Nephron (organoid): ENCODE measurements at regions not wholly inside any gene's neighbourhood (a gene's known extent, or its start where the extent isn't known, plus 50 kb on each side); places are given as distances from the start of the nearest gene placed in this dataset.

Source experiments
- H3K27ac Mint-ChIP-seq, 3 experiments: 2 replicates each; pipeline ENCODE4 v1.8.0; 2020; ENCODE audit warnings: mixed read lengths in 3 of 3, mild to moderate bottlenecking in 2 of 3, moderate library complexity in 1 of 3
- H3K27me3 Mint-ChIP-seq: 2 replicates; pipeline ENCODE4 v1.8.0; 2021; ENCODE audit warnings: low read depth, mild to moderate bottlenecking, moderate library complexity, mixed read lengths
- H3K36me3 Mint-ChIP-seq: 2 replicates; pipeline ENCODE4 v1.8.0; 2020; ENCODE audit warnings: low read depth, mixed read lengths
- H3K4me1 Mint-ChIP-seq: 2 replicates; pipeline ENCODE4 v1.8.0; 2020; ENCODE audit warnings: mixed read lengths
- H3K4me3 Mint-ChIP-seq, 3 experiments: 2 replicates each; pipeline ENCODE4 v1.8.0; 2020; ENCODE audit warnings: mild to moderate bottlenecking in 3 of 3, mixed read lengths in 3 of 3, moderate library complexity in 2 of 3
- H3K9me3 Mint-ChIP-seq: 2 replicates; pipeline ENCODE4 v1.8.0; 2020; ENCODE audit warnings: mixed read lengths
- CTCF ChIP-seq, 3 experiments: fragments of 200-600 bp; sonication (generic); IDR thresholded peaks; one replicate each; pipeline ENCODE4 v1.5.0; 2021; ENCODE audit warnings: antibody characterized with exemption in 3 of 3; ENCODE audit not compliant: unreplicated experiment in 3 of 3

DNA sequence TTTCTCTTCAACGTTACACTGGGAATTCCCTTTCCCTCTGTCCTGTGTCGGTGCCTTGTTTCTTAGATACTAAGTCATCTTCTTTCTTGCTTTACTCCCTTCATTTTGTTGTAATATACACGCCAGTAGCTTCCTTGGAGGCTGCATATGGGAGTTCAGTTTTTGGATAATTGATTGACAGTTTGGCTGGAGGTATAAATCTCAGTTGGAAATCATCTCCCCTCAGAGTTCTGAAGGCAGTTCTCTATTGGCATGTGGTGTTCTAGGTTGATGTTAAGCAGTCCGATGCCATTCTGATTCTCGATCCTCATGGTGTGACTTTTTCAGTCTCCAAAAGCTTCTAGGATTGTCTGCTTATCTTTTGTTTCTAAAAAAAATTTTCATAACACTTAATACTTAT lies 152.5 kb upstream of the GLI2 start:
- Mint-ChIP-seq H3K27ac (no peak overlapping the region), H3K4me1 (peaks cover 5% of the 10 kb centered on the region), H3K4me3 (no peak overlapping the region), H3K9me3 (peaks cover 7% of the 10 kb centered on the region), H3K27me3 (peaks cover 94% of the 10 kb centered on the region), H3K36me3 (no peaks in the 10 kb centered on the region)
- TF ChIP-seq CTCF (IDR thresholded peaks at IDR 0.05; ENCODE audit: unreplicated experiment in 3 of 3): no peak

- Mint-ChIP-seq H3K4me3 (no peak overlapping the region), H3K4me1 (peaks cover 6% of the 10 kb centered on the region), H3K27ac (no peak overlapping the region), H3K36me3 (no peaks in the 10 kb centered on the region), H3K9me3 (peaks cover 7% of the 10 kb centered on the region), H3K27me3 (peaks cover 95% of the 10 kb centered on the region)
- no peak for TF ChIP-seq CTCF (IDR thresholded peaks at IDR 0.05; ENCODE audit: unreplicated experiment in 3 of 3)
Observed at GRCh38 chr2:120583851-120584570, 151.7 kb upstream of the GLI2 start.

DNA sequence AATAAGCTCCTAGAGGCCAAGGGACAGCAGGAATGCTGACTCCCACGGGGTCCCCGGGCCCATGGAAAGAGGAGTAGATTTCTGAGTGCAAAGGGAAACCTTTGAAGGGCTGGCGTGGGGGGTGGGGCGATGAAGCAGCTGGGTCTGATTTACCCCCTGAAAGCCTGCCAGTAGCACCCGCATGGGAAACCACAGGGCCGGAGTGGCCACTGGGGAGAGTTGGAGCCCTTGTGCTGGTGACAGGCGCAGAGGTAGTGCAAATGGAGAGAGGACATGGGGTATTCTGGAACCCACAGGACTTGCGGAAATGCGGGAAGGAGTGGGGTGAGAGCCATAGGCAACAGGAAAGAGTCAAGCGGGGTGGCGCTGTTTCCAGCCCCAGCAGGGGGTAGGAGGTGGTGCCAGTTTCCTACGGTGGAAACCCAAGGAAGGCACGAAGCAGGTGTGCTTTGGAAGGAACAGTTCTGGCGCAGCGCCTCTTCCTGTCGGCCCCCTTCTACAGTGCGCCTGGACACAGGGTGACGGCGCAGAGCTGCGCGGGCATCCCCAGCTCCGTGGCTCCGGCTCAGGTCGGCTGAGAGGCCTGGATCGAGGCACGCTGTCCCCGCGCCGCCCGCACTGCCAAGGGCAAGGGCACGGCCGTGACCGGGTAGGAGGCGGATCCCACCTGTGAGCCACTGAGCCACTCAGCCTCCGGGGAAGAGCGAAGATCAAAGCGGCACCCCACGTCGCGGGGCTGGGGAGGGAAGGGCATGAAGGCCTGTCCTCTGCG lies 149.0 kb upstream of the GLI2 start:
- Mint-ChIP-seq H3K4me3 (peak overlapping the region; percentile 72 to 75 (median 74)), H3K9me3 (peaks cover 7% of the 10 kb centered on the region), H3K4me1 (peaks cover 14% of the 10 kb centered on the region), H3K27me3 (peaks cover 95% of the 10 kb centered on the region), H3K27ac (no peak overlapping the region), H3K36me3 (no peaks in the 10 kb centered on the region)
- TF ChIP-seq CTCF (IDR thresholded peaks at IDR 0.05; ENCODE audit: unreplicated experiment in 3 of 3): no peak

DNA sequence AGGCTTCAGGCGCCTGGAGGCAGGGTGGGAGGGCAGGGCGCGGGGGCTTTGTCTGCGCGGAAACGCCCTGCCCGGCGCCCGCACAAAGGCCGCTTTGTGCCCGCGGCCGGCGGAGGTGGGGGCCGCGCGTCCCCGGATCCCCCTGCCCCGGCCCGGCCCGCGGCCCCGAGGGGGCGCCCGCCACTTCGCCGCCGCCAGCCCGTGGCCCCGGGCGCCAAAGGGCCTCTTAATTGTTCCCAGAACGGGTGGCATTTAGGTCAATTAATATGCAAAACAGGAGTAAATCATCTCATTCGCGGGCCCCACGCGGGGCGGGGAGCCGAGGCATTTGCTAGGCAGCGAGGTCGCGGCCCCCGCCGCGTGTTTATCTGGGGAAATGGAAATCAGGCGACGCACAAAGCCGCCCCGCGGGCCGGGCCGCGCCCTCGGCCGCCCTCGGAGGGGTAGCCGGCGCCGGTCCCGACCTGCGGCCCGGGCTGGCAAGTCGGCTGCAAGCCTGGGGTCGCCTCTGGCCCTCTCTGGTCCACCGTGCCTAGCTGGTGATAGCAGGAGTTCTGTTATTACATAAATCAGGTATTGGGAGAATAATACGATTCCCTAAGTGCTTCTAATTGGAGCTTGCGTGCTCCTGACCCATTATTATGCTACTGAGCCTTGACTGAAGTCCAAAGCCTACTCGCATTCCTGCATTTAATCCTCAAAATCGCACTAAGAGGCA lies 148.2 kb upstream of the GLI2 start:
- TF ChIP-seq CTCF (IDR thresholded peaks at IDR 0.05; ENCODE audit: unreplicated experiment in 3 of 3): no peak
- Mint-ChIP-seq H3K27ac (no peak overlapping the region), H3K4me3 (peak overlapping the region in 2 of 3 experiments; percentile 9 to 46), H3K36me3 (no peaks in the 10 kb centered on the region), H3K4me1 (peaks cover 14% of the 10 kb centered on the region), H3K9me3 (peaks cover 7% of the 10 kb centered on the region), H3K27me3 (peaks cover 98% of the 10 kb centered on the region)

- no peaks in the 10 kb centered on the region for H3K36me3 Mint-ChIP-seq
- TF ChIP-seq CTCF (IDR thresholded peaks at IDR 0.05; ENCODE audit: unreplicated experiment in 3 of 3): no peak
- H3K9me3 Mint-ChIP-seq: peaks cover 6% of the 10 kb centered on the region
- H3K4me3 Mint-ChIP-seq: peak overlapping the region in 2 of 3 experiments; percentile 9 to 46
- peaks cover 95% of the 10 kb centered on the region for H3K27me3 Mint-ChIP-seq
- H3K4me1 Mint-ChIP-seq: peaks cover 14% of the 10 kb centered on the region
- H3K27ac Mint-ChIP-seq: no peak overlapping the region
Observed at GRCh38 chr2:120587997-120588336, 147.7 kb upstream of the GLI2 start.
